IMR-90 (cell line): ENCODE measurements at regions not wholly inside any gene's neighbourhood (a gene's known extent, or its start where the extent isn't known, plus 50 kb on each side); places are given as distances from the start of the nearest gene placed in this dataset.

ENCODE experiments used
- ATAC-seq: fragments of 200-7000 bp; cut with Tn5 transposase; 2 replicates; pipeline ENCODE4 v1.9.1; 2020; ENCODE audit warnings: low read depth, mild to moderate bottlenecking, moderate library complexity
- BruUV-seq: library from RNA; stranded (reverse); fragments of 400-500 nt; replicated peaks from 2 replicates; lab custom pipeline; 2021; lab: Mats Ljungman, UMichigan
- CTCF ChIA-PET: fragments of 300-600 bp; formaldehyde crosslinking; extraction: SDS; loops from one replicate; lab custom pipeline; 2021; ENCODE audit warnings: antibody characterized with exemption; lab: Yijun Ruan, JAX
- POLR2A ChIA-PET: fragments of 300-600 bp; sonication (Branson Sonifier 250); formaldehyde crosslinking; loops from one replicate; lab custom pipeline; 2022; ENCODE audit warnings: antibody characterized with exemption; ENCODE audit not compliant: unreplicated experiment; lab: Charles Lee
- DNase-seq: peaks from one replicate; pipeline ENCODE4 v3.0.0; 2013
- H2AFZ ChIP-seq: replicated peaks from 2 replicates; pipeline ENCODE3; 2013; ENCODE audit warnings: low read length, mild to moderate bottlenecking; ENCODE audit not compliant: poor library complexity
- H2AK5ac ChIP-seq: 2 replicates; pipeline ENCODE4 v1.6.1; 2013; ENCODE audit warnings: low read depth, low read length, inconsistent platforms
- H2AK9ac ChIP-seq: replicated peaks from 2 replicates; pipeline ENCODE3; 2013; ENCODE audit warnings: mild to moderate bottlenecking, low read depth, low read length, moderate library complexity; ENCODE audit not compliant: poor library complexity
- H2BK120ac ChIP-seq: 2 replicates; pipeline ENCODE4 v1.6.1; 2013; ENCODE audit warnings: low read depth, low read length, inconsistent platforms
- H2BK15ac ChIP-seq: 3 replicates; pipeline ENCODE4 v1.6.1; 2013; ENCODE audit warnings: low read depth, low read length, inconsistent platforms
- H2BK20ac ChIP-seq: 2 replicates; pipeline ENCODE4 v1.6.1; 2013; ENCODE audit warnings: low read depth, mild to moderate bottlenecking, inconsistent platforms, low read length, moderate library complexity
- H2BK5ac ChIP-seq: 2 replicates; pipeline ENCODE4 v1.6.1; 2013; ENCODE audit warnings: mild to moderate bottlenecking, low read depth, low read length, inconsistent platforms; ENCODE audit not compliant: poor library complexity, severe bottlenecking
- H3K14ac ChIP-seq: replicated peaks from 2 replicates; pipeline ENCODE4 v1.6.1; 2013; ENCODE audit warnings: low read depth, low read length, inconsistent platforms
- H3K18ac ChIP-seq: 2 replicates; pipeline ENCODE4 v1.6.1; 2013; ENCODE audit warnings: low read depth, low read length, control low read depth
- H3K23ac ChIP-seq: 2 replicates; pipeline ENCODE4 v1.6.1; 2013; ENCODE audit warnings: low read depth, low read length, inconsistent platforms
- H3K27ac ChIP-seq: 2 replicates; pipeline ENCODE4 v1.5.1; 2013; ENCODE audit warnings: mild to moderate bottlenecking, control low read depth, low read length; ENCODE audit not compliant: insufficient read depth
- H3K27me3 ChIP-seq: 2 replicates; pipeline ENCODE4 v1.6.1; 2013; ENCODE audit warnings: low read length; ENCODE audit not compliant: control insufficient read depth, insufficient read depth
- H3K36me3 ChIP-seq: 2 replicates; pipeline ENCODE4 v1.6.1; 2013; ENCODE audit warnings: low read length, mixed read lengths; ENCODE audit not compliant: control insufficient read depth, insufficient read depth
- H3K4ac ChIP-seq: 2 replicates; pipeline ENCODE4 v1.6.1; 2013; ENCODE audit warnings: low read depth, low read length, inconsistent platforms
- H3K4me1 ChIP-seq: 2 replicates; pipeline ENCODE4 v1.6.1; 2013; ENCODE audit warnings: low read length, mixed read lengths; ENCODE audit not compliant: control insufficient read depth, insufficient read depth
- H3K4me2 ChIP-seq: 2 replicates; pipeline ENCODE4 v1.6.1; 2013; ENCODE audit warnings: low read depth, mild to moderate bottlenecking, control low read depth, low read length, moderate library complexity
- H3K4me3 ChIP-seq: 2 replicates; pipeline ENCODE4 v1.5.1; 2013; ENCODE audit warnings: low read depth, mild to moderate bottlenecking, control low read depth, low read length, moderate library complexity; ENCODE audit not compliant: insufficient read depth
- H3K56ac ChIP-seq: 2 replicates; pipeline ENCODE4 v1.6.1; 2013; ENCODE audit warnings: low read length, inconsistent platforms; ENCODE audit not compliant: insufficient read depth; ENCODE audit errors: extremely low read depth
- H3K79me1 ChIP-seq, 2 experiments: 2 replicates each; pipeline ENCODE4 v1.6.1; 2013; ENCODE audit warnings: low read length in 2 of 2, inconsistent platforms in 1 of 2, low read depth in 1 of 2
- H3K9ac ChIP-seq: 2 replicates; pipeline ENCODE4 v1.6.1; 2013; ENCODE audit warnings: low read depth, low read length, control low read depth
- H3K9me1 ChIP-seq: 2 replicates; pipeline ENCODE4 v1.6.1; 2013; ENCODE audit warnings: low read length, inconsistent platforms; ENCODE audit not compliant: insufficient read depth
- H3K9me3 ChIP-seq: 2 replicates; pipeline ENCODE4 v1.6.1; 2013; ENCODE audit warnings: low read length; ENCODE audit not compliant: control insufficient read depth, insufficient read depth
- H4K20me1 ChIP-seq: 2 replicates; pipeline ENCODE4 v1.6.1; 2013; ENCODE audit warnings: low read length, inconsistent platforms; ENCODE audit not compliant: insufficient read depth
- H4K5ac ChIP-seq: 2 replicates; pipeline ENCODE4 v1.6.1; 2013; ENCODE audit warnings: mild to moderate bottlenecking, low read depth, low read length, control low read depth
- H4K8ac ChIP-seq, 2 experiments: 2 replicates each; pipeline ENCODE4 v1.6.1; 2013; ENCODE audit warnings: low read depth in 2 of 2, low read length in 2 of 2, control low read depth in 1 of 2, inconsistent platforms in 1 of 2
- H4K91ac ChIP-seq: 2 replicates; pipeline ENCODE4 v1.6.1; 2013; ENCODE audit warnings: low read depth, low read length, inconsistent platforms; ENCODE audit not compliant: insufficient read depth
- BHLHE40 ChIP-seq: fragments of 150-350 bp; IDR thresholded peaks from 2 replicates; pipeline ENCODE4 v1.6.1; 2016; ENCODE audit warnings: mild to moderate bottlenecking, low read depth, low read length
- CEBPB ChIP-seq: IDR thresholded peaks from 2 replicates; pipeline ENCODE4 v1.6.1; 2012; ENCODE audit warnings: low read depth, low read length, improper control_type of control experiment
- CHD1 ChIP-seq: IDR thresholded peaks from 2 replicates; pipeline ENCODE4 v1.6.1; 2012; ENCODE audit warnings: low read depth, low read length, improper control_type of control experiment
- FOS ChIP-seq: fragments of 150-350 bp; IDR thresholded peaks from 2 replicates; pipeline ENCODE4 v1.6.1; 2016; ENCODE audit warnings: low read depth, low read length
- MXI1 ChIP-seq: IDR thresholded peaks from 2 replicates; pipeline ENCODE4 v1.6.1; 2012; ENCODE audit warnings: low read depth, mild to moderate bottlenecking, low read length, moderate library complexity, borderline replicate concordance
- NFE2L2 ChIP-seq: fragments of 150-350 bp; IDR thresholded peaks from 2 replicates; pipeline ENCODE4 v1.6.1; 2016; ENCODE audit warnings: low read depth, mild to moderate bottlenecking, low read length
- POLR2A ChIP-seq: IDR thresholded peaks from 2 replicates; pipeline ENCODE4 v1.6.1; 2012; ENCODE audit warnings: mild to moderate bottlenecking, low read depth, low read length
- RCOR1 ChIP-seq: IDR thresholded peaks from 2 replicates; pipeline ENCODE4 v1.6.1; 2012; ENCODE audit warnings: mild to moderate bottlenecking, low read length, improper control_type of control experiment; ENCODE audit not compliant: insufficient replicate concordance
- RFX5 ChIP-seq: IDR thresholded peaks from 2 replicates; pipeline ENCODE4 v1.8.0; 2012; ENCODE audit warnings: low read depth, mild to moderate bottlenecking, low read length, moderate library complexity
- SMC3 ChIP-seq: fragments of 150-350 bp; IDR thresholded peaks from 2 replicates; pipeline ENCODE4 v1.6.1; 2016; ENCODE audit warnings: low read depth, mild to moderate bottlenecking, antibody characterized with exemption, low read length, moderate library complexity
- USF2 ChIP-seq: fragments of 150-350 bp; IDR thresholded peaks from 2 replicates; pipeline ENCODE4 v1.6.1; 2017; ENCODE audit warnings: mild to moderate bottlenecking, antibody characterized with exemption, low read length, low read depth
- WGBS, 2 experiments: methylation state at CpG; one replicate each; pipeline versions ENCODE4 v1.1.5 to v1.1.7; 2013; ENCODE audit warnings: missing lambda C conversion rate in 2 of 2; ENCODE audit not compliant: insufficient read length in 1 of 2; ENCODE audit errors: extremely low coverage in 2 of 2; 5-methylcytosine and 5-hydroxymethylcytosine counted together
- dilution Hi-C: fragments of 300-500 bp; cut with HindIII; formaldehyde crosslinking; loops from one replicate; pipeline ENCODE4 v1.14.3; 2018; ENCODE audit warnings: low sequenced_read_pairs; ENCODE audit not compliant: unreplicated experiment
- in situ Hi-C: fragments of 300-500 bp; cut with MboI; formaldehyde crosslinking; loops from 3 replicates; pipeline ENCODE4 v1.14.3; 2019; ENCODE audit warnings: low sequenced_read_pairs, inconsistent platforms, mixed read lengths
- intact Hi-C: fragments of 100-400 bp; cut with micrococcal nuclease; formaldehyde crosslinking; loops from 2 replicates; pipeline ENCODE4 v1.10.0; 2022
- TF ChIP-seq, protein P1 (sequence below): conservative IDR thresholded peaks from 2 replicates; pipeline ENCODE4 v1.5.1; 2012; ENCODE audit warnings: mild to moderate bottlenecking, low read depth, low read length, improper control_type of control experiment
- TF ChIP-seq, protein P2 (sequence below): fragments of 150-350 bp; IDR thresholded peaks from 2 replicates; pipeline ENCODE4 v1.6.1; 2016; ENCODE audit warnings: low read depth, mild to moderate bottlenecking, low read length, moderate library complexity, borderline replicate concordance

GRCh38 chr10:28087661-28088351 is 88.9 kb upstream of the ODAD2 start:
- dilution Hi-C loops, result no loop called here
- Histone ChIP-seq H2AK9ac (peak overlapping the region; percentile 7), H3K23ac (peak overlapping the region; percentile 36; the same call in 1 of the 2 replicates), H3K9me1 (peaks cover 10% of the 10 kb centered on the region), H3K56ac (no peak overlapping the region; the same call in 1 of the 2 replicates), H3K14ac (peak overlapping the region; percentile 91), H2BK5ac (peak overlapping the region; percentile 96), H3K18ac (peak overlapping the region; percentile 98), H3K36me3 (no peaks in the 10 kb centered on the region), H3K27me3 (no peaks in the 10 kb centered on the region), H3K9ac (no peak overlapping the region), H3K9me3 (no peaks in the 10 kb centered on the region), H2AK5ac (peak overlapping the region; percentile 100), H4K5ac (peak overlapping the region; percentile 98), H2BK120ac (peak overlapping the region; percentile 98), H3K79me1 (no peaks in the 10 kb centered on the region), H3K27ac (peak overlapping the region; percentile 77), H3K4me3 (no peak overlapping the region), H2BK20ac (peak overlapping the region; percentile 97), H3K4ac (peak overlapping the region; percentile 89), H2AFZ (peak overlapping the region; percentile 84), H2BK15ac (peak overlapping the region; percentile 91), H4K91ac (peak overlapping the region; percentile 95), H3K4me1 (peaks cover 8% of the 10 kb centered on the region), H3K4me2 (no peak overlapping the region), H4K8ac (peak overlapping the region; percentile 89 to 98), H4K20me1 (no peaks in the 10 kb centered on the region)
- in situ Hi-C loops, result no loop called here
- TF ChIP-seq FOS (peak; percentile 76; the same call in 1 of the 2 replicates), POLR2A (no peak), MXI1 (no peak), RCOR1 (no peak), SMC3 (no peak), CHD1 (no peak), BHLHE40 (no peak; the same call in 1 of the 2 replicates), RFX5 (no peak), CEBPB (peak; percentile 99), USF2 (no peak), NFE2L2 (no peak)
- TF ChIP-seq, protein P1, sequence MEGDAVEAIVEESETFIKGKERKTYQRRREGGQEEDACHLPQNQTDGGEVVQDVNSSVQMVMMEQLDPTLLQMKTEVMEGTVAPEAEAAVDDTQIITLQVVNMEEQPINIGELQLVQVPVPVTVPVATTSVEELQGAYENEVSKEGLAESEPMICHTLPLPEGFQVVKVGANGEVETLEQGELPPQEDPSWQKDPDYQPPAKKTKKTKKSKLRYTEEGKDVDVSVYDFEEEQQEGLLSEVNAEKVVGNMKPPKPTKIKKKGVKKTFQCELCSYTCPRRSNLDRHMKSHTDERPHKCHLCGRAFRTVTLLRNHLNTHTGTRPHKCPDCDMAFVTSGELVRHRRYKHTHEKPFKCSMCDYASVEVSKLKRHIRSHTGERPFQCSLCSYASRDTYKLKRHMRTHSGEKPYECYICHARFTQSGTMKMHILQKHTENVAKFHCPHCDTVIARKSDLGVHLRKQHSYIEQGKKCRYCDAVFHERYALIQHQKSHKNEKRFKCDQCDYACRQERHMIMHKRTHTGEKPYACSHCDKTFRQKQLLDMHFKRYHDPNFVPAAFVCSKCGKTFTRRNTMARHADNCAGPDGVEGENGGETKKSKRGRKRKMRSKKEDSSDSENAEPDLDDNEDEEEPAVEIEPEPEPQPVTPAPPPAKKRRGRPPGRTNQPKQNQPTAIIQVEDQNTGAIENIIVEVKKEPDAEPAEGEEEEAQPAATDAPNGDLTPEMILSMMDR, result no peak
- TF ChIP-seq, protein P2, sequence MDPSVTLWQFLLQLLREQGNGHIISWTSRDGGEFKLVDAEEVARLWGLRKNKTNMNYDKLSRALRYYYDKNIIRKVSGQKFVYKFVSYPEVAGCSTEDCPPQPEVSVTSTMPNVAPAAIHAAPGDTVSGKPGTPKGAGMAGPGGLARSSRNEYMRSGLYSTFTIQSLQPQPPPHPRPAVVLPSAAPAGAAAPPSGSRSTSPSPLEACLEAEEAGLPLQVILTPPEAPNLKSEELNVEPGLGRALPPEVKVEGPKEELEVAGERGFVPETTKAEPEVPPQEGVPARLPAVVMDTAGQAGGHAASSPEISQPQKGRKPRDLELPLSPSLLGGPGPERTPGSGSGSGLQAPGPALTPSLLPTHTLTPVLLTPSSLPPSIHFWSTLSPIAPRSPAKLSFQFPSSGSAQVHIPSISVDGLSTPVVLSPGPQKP, result no peak
- no CpG with 5 or more reads among the region's 2 CpGs for WGBS, 2 experiments
- ChIA-PET CTCF (interaction anchor here (0.6 kb wide), 1 partner anchor 81 kb away, joined by 3 read pairs; no protein-coding TSS in a partner anchor), POLR2A (no interaction called here)
- intact Hi-C loops, result no loop called here
- DNase-seq (peak; percentile 92), ATAC-seq (peak; percentile 68)
- no TSS peak for BruUV-seq
